Thymus (tissue), 11 donors: ENCODE measurements at regions not wholly inside any gene's neighbourhood (a gene's known extent, or its start where the extent isn't known, plus 50 kb on each side); places are given as distances from the start of the nearest gene placed in this dataset.
"Not testable (repeated sequence)": the region's sequence is repeated elsewhere in the genome, so short reads cannot be mapped to it uniquely, and the experiment has no call there.

Experiments
- DNase-seq, 9 donors: peaks; one replicate each; pipeline ENCODE4 v3.0.0-alpha.2; 2013; ENCODE audit warnings: low spot score in 9 of 9, low read depth in 6 of 9, missing footprints in 1 of 9
- H3K27ac ChIP-seq, 2 donors: one replicate each; pipeline ENCODE4 v1.5.1; 2013; ENCODE audit warnings: control low read depth in 1 of 2, low read depth in 1 of 2, low read length in 1 of 2, mild to moderate bottlenecking in 1 of 2, moderate library complexity in 1 of 2
- H3K27me3 ChIP-seq, 2 donors: one replicate each; pipeline ENCODE4 v1.5.1; 2013; ENCODE audit warnings: low read length in 1 of 2; ENCODE audit not compliant: control insufficient read depth in 2 of 2, insufficient read depth in 1 of 2
- H3K36me3 ChIP-seq, 2 donors: one replicate each; pipeline ENCODE4 v1.5.1; 2013; ENCODE audit warnings: low read length in 1 of 2, mild to moderate bottlenecking in 1 of 2, moderate library complexity in 1 of 2; ENCODE audit not compliant: control insufficient read depth in 2 of 2, insufficient read depth in 2 of 2
- H3K4me1 ChIP-seq, 2 donors: one replicate each; pipeline ENCODE4 v1.5.1; 2013; ENCODE audit warnings: low read length in 2 of 2; ENCODE audit not compliant: control insufficient read depth in 2 of 2, insufficient read depth in 2 of 2
- H3K4me3 ChIP-seq, 2 donors: one replicate each; pipeline ENCODE4 v1.5.1; 2013; ENCODE audit warnings: low read length in 2 of 2, control low read depth in 1 of 2, mild to moderate bottlenecking in 1 of 2
- H3K9me3 ChIP-seq, 2 donors: one replicate each; pipeline ENCODE4 v1.5.1; 2013; ENCODE audit warnings: low read length in 1 of 2, mild to moderate bottlenecking in 1 of 2; ENCODE audit not compliant: control insufficient read depth in 2 of 2, insufficient read depth in 1 of 2
- WGBS: extraction: QIAGEN DNeasy Blood & Tissue Kit; methylation state at CpG from one replicate; pipeline ENCODE4 v1.1.7; 2013; 5-methylcytosine and 5-hydroxymethylcytosine counted together
- donor health status: healthy.

DNA sequence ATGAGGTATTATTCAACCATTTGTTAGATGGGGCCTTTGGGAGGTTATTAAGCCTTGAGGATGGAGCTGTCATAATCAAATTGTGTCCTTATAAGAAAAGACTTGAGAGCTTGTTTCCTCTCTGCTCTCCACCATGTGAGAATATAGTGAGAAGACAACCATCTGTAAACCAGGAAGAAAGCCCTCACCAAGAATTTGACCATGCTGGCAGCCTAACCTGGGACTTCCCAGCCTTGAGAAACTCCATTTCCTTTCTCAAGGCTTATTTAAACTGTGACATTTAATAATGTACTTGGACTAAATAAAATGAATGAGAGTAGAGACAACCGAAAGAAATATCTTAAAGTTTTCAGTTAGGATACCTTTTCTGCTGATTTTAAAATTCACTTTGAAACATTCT is 83.7 kb upstream of the GC start:
- WGBS = 94% methylated on average over 1 of the region's 1 CpG
- DNase-seq = peak in 1 of 9 donors; percentile 5
- Histone ChIP-seq H3K4me1 (no peaks in the 10 kb centered on the region), H3K36me3 (no peaks in the 10 kb centered on the region), H3K9me3 (peaks cover 0 to 4% of the 10 kb centered on the region in 2 donors), H3K27ac (no peak overlapping the region), H3K4me3 (no peak overlapping the region), H3K27me3 (no peaks in the 10 kb centered on the region)

DNA sequence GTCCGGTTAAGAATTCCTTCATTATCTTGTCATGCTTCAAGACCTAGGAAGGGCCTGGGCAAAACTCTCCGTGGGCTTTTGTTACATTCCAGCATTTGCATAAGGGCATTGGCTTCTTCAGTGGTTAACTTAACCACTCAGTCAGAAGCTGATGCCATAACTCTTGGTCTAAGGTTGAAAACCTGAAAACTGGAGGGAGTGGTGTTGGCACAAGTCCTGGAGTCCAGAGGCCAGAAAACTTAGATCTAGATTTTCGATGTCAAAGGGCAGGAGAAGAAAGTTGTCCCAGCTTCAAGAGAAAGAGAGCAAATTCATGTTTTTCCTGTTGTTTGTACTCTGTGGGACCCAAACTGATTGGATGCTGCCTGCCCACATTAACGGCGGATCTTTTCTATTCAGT is 86.6 kb upstream of the GC start:
- no peak for DNase-seq
- no peaks in the 10 kb centered on the region for H3K4me1 ChIP-seq
- H3K4me3 ChIP-seq = no peak overlapping the region
- no peaks in the 10 kb centered on the region for H3K36me3 ChIP-seq
- WGBS = 83% methylated on average over 5 of the region's 5 CpGs
- H3K9me3 ChIP-seq = no peaks in the 10 kb centered on the region
- H3K27me3 ChIP-seq = no peaks in the 10 kb centered on the region
- no peak overlapping the region for H3K27ac ChIP-seq

DNA sequence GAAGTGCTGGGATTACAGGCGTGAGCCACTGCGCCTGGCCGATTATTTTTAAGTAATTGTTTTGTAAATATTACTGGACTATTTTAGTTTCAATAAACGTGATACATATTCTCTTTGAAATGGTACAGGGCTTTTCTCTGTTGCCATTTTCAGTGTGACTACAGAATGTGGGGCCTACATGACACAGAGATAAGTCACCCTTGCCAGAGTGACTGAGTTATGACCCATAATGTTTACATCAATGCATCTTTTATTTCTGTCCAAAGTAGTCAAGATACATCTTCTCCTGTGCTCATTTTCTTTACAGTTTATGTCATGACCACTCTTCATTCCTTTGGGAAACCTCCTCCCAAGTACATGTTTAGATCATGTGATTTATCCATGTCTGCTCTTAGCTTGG is 88.3 kb upstream of the GC start:
- 96% methylated on average over 4 of the region's 4 CpGs for WGBS

DNA sequence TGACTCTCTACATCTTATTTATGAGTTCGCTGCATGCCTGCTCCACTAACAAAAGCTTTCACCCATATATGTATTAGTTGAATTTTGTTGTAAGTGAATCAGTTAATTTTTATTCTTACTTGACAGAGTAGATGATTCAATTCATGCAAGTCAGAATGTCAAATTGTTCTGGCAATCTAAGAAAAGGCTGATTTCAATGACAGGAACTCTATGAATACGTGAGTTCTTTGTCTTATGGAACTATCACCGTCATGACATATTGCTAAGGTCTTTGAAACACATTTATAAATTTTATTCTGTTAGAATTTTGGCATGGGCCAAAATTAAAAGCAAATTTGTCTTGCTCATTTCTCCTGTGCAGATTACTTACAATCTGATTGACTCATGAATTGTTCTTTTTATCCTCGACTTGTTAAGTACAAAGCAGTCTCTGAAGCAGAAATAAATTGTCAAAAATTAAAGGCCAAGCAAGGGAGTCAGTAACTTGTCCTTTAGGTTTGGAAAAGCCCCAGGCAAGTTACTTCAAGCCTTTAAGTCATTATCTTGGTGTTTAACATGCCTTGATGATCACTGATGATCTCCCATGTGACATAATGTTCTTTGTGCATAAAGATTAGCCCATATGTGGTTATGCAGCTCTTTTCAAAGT is 89.0 kb upstream of the GC start:
- H3K4me3 ChIP-seq = no peak overlapping the region
- no peaks in the 10 kb centered on the region for H3K4me1 ChIP-seq
- WGBS = 89% methylated on average over 4 of the region's 4 CpGs
- no peaks in the 10 kb centered on the region for H3K9me3 ChIP-seq
- no peak overlapping the region for H3K27ac ChIP-seq
- DNase-seq = peak in 1 of 9 donors; percentile 23
- H3K27me3 ChIP-seq = no peaks in the 10 kb centered on the region
- no peaks in the 10 kb centered on the region for H3K36me3 ChIP-seq

More for the DNA sequence above, 88.3 kb upstream of the GC start:
- no peaks in the 10 kb centered on the region for H3K27me3 ChIP-seq
- no peaks in the 10 kb centered on the region for H3K9me3 ChIP-seq
- no peaks in the 10 kb centered on the region for H3K36me3 ChIP-seq
- no peaks in the 10 kb centered on the region for H3K4me1 ChIP-seq
- no peak for DNase-seq
- H3K27ac ChIP-seq = peak overlapping the region in 1 of 2 donors; percentile 20
- no peak overlapping the region for H3K4me3 ChIP-seq

DNA sequence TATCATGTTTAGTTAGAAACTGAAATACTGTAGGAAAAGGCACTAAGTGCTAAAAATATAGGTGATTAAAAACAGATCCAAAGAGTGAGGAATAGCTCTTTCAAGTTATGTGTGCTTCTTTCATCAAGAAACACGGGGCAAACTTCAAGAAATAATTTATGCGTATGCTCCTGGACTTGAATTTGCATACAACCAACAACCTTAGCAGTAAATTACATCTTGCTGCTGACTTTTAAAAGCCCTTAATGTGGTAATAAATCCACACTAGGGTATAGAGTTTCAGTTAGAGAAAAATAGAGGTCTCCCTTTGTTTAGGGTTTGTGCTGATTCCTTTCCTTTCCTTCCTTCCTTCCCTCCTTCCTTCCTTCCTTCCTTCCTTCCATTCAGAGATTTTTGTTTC is 94.5 kb upstream of the GC start:
- Histone ChIP-seq H3K9me3 (no peaks in the 10 kb centered on the region), H3K4me3 (no peak overlapping the region), H3K27ac (no peak overlapping the region), H3K4me1 (no peaks in the 10 kb centered on the region), H3K27me3 (no peaks in the 10 kb centered on the region), H3K36me3 (no peaks in the 10 kb centered on the region)
- no peak for DNase-seq
- 88% methylated on average over 2 of the region's 2 CpGs for WGBS

DNA sequence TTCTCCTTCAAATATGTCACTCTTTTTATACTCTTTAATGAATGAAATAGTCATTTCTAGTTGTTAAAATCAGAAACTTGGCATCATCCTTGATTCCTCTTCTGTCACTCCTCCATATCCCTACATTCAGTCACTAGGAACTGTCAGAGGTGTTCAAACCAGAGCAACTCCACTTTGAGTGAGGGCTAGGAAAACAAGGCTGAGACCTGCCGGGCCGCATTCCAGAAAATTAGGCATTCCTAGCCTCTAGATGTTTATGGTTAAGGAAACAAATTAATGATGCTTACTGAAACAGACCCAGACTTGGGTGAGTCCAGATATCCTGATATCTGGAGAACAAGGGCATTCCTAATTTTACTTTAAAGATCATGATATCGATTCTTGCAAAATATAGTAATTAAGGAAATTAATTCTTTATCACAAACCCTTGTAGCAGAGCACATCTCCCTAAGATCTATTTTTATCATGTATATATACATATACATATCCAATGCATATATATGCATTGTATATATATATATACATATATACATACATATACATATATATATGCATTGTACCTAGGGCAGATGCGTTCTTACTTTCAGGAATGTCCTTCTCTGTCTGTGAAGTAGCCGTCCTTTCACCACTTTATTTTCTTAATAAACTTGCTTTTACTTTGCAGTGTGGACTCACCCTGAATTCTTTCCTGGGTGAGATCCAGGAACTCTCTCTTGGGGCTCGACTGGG is 98.4 kb upstream of the GC start:
- H3K4me1 ChIP-seq = no peaks in the 10 kb centered on the region
- H3K9me3 ChIP-seq = no peaks in the 10 kb centered on the region
- DNase-seq = no peak
- no peaks in the 10 kb centered on the region for H3K36me3 ChIP-seq
- no peak overlapping the region for H3K4me3 ChIP-seq
- H3K27ac ChIP-seq = no peak overlapping the region
- no peaks in the 10 kb centered on the region for H3K27me3 ChIP-seq
- WGBS = 90% methylated on average over 6 of the region's 6 CpGs

DNA sequence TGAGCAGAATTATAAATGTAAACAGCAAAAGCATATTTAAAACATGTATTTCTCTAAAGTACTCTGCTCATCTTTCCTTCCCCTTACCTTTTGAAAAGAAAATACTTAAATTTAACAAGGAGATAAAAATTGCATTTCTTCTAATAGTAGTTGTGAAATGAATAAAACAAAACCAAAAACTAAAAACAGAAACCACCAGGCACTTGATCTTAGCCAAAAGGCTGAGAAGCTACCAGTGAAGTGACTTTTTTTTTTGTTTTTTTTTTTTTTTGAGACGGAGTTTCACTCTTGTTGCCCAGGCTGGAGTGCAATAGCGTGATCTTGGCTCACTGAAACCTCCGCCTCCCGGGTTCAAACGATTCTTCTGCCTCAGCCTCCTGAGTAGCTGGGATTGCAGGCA is 116.5 kb upstream of the GC start:
- DNase-seq, H3K27me3 ChIP-seq, H3K4me1 ChIP-seq, H3K4me3 ChIP-seq, H3K36me3 ChIP-seq, H3K9me3 ChIP-seq, H3K27ac ChIP-seq: not testable (repeated sequence)
- 95% methylated on average over 5 of the region's 5 CpGs for WGBS

DNA sequence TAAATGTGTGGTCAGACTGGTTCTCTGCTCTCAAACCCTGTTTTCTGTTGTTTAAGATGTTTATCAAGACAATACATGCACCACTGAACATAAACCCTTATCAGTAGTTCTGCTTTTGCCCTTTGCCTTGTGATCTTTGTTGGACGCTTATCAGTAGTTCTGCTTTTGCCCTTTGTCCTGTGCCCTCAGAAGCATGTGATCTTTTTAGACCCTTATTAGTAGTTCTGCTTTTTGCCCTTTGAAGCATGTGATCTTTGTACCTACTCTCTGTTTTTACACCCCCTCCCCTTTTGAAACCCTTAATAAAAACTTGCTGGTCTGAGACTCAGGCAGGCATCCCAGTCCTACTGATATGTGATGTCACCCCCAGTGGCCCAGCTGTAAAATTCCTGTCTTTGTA is 121.7 kb upstream of the GC start:
- H3K27me3 ChIP-seq, H3K4me1 ChIP-seq, DNase-seq, H3K9me3 ChIP-seq, H3K27ac ChIP-seq, H3K36me3 ChIP-seq, H3K4me3 ChIP-seq: not testable (repeated sequence)
- 93% methylated on average over 1 of the region's 1 CpG for WGBS

DNA sequence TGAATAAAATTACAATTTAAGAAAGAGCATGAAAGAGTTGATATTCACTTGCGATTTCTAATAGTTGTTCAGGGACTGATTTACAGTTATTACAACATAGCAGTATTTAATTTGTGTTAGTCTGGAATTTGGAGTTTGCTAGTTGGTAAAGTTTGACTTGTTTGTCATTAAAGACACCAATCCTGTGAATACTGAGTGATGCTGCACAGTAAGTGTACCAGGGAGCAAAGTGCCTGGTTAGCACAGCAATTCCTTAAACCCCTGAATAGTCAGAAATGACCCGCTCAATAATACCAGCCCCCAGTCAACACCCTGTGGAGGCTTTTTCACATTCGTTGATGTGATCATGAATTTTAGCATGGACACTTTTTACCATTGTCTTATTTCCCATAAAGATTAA is 122.2 kb upstream of the GC start:
- H3K4me3 ChIP-seq = no peak overlapping the region
- H3K9me3 ChIP-seq = no peaks in the 10 kb centered on the region
- H3K4me1 ChIP-seq = no peaks in the 10 kb centered on the region
- H3K27ac ChIP-seq = no peak overlapping the region
- no peaks in the 10 kb centered on the region for H3K36me3 ChIP-seq
- no peaks in the 10 kb centered on the region for H3K27me3 ChIP-seq
- 95% methylated on average over 3 of the region's 3 CpGs for WGBS
- no peak for DNase-seq
